ENCODE measurements at regions not wholly inside any gene's neighbourhood (a gene's known extent, or its start where the extent isn't known, plus 50 kb on each side); places are given as distances from the start of the nearest gene placed in this dataset.

DNA sequence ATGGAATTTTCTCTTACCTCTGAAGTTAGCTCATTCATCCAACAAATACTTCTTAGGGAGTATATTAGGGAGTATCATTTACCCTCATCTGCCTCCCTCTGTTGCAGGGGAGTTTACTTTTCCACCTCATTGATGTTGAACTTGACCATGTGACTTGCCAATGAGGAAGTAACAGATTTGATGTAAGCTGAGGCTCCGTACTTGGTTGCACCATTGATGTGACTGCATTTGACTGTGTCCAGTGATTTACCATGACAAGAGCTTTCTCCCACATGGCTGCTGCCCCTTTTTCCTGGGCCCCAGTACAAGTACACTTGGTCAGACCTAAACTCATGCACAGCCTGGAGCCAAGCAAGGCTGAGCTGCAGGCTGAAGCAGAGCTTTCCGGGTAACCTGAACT, 81.6 kb upstream of the HS3ST2 start:
- TF ChIP-seq, protein P1, sequence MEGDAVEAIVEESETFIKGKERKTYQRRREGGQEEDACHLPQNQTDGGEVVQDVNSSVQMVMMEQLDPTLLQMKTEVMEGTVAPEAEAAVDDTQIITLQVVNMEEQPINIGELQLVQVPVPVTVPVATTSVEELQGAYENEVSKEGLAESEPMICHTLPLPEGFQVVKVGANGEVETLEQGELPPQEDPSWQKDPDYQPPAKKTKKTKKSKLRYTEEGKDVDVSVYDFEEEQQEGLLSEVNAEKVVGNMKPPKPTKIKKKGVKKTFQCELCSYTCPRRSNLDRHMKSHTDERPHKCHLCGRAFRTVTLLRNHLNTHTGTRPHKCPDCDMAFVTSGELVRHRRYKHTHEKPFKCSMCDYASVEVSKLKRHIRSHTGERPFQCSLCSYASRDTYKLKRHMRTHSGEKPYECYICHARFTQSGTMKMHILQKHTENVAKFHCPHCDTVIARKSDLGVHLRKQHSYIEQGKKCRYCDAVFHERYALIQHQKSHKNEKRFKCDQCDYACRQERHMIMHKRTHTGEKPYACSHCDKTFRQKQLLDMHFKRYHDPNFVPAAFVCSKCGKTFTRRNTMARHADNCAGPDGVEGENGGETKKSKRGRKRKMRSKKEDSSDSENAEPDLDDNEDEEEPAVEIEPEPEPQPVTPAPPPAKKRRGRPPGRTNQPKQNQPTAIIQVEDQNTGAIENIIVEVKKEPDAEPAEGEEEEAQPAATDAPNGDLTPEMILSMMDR (IDR thresholded peaks at IDR 0.05; ENCODE audit: low read depth, low read length, poor library complexity, severe bottlenecking) = no peak
- no peak for TF ChIP-seq EZH2phosphoT487 (IDR thresholded peaks at IDR 0.05; ENCODE audit: borderline replicate concordance, low read length)
